ENCODE measurements at regions not wholly inside any gene's neighbourhood (a gene's known extent, or its start where the extent isn't known, plus 50 kb on each side); places are given as distances from the start of the nearest gene placed in this dataset.

DNA sequence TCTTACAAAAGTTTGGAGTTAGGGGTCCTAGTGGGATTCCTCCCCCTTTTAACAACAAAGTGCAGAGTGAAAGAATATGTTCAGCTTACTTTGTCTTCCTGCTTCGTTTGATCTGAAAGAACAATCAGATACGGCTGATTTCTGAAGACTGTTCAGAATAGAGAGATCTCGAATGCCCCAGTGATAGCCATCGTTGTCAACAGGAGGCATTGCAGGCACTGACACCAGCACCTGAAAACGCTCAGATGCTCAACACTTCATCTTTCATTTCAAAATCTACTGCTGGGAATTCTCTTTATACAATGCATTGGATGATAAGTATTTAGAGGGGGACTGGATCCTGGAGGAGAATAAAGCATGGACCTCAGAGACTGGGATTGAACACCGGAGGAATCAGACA is 186.3 kb upstream of the TENM3 start:
- TF ChIP-seq, protein P1, sequence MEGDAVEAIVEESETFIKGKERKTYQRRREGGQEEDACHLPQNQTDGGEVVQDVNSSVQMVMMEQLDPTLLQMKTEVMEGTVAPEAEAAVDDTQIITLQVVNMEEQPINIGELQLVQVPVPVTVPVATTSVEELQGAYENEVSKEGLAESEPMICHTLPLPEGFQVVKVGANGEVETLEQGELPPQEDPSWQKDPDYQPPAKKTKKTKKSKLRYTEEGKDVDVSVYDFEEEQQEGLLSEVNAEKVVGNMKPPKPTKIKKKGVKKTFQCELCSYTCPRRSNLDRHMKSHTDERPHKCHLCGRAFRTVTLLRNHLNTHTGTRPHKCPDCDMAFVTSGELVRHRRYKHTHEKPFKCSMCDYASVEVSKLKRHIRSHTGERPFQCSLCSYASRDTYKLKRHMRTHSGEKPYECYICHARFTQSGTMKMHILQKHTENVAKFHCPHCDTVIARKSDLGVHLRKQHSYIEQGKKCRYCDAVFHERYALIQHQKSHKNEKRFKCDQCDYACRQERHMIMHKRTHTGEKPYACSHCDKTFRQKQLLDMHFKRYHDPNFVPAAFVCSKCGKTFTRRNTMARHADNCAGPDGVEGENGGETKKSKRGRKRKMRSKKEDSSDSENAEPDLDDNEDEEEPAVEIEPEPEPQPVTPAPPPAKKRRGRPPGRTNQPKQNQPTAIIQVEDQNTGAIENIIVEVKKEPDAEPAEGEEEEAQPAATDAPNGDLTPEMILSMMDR (IDR thresholded peaks at IDR 0.05) = no peak
- TF ChIP-seq POLR2A (IDR thresholded peaks at IDR 0.05) = no peak
